Activated T-helper 1 cell treated with anti-CD3 and anti-CD28 coated beads, Interleukin-12 subunit alpha, Interleukin-12 subunit beta, Interleukin-2, Interleukin-4 antibody, amounts not matched to agents 30 ng/mL and 10 ng/mL and 1 ng/mL, durations not matched to agents 14 hours and 24 hours and 36 hours (primary cell): ENCODE measurements at regions not wholly inside any gene's neighbourhood (a gene's known extent, or its start where the extent isn't known, plus 50 kb on each side); places are given as distances from the start of the nearest gene placed in this dataset.

Source experiments
- DNase-seq: peaks from one replicate; pipeline ENCODE4 v3.0.0; 2021; ENCODE audit warnings: low spot score
- H3K27ac Mint-ChIP-seq: one replicate; pipeline ENCODE4 v1.8.0; 2021; ENCODE audit warnings: mild to moderate bottlenecking, mixed read lengths
- H3K27me3 Mint-ChIP-seq: one replicate; pipeline ENCODE4 v1.8.0; 2022; ENCODE audit warnings: mild to moderate bottlenecking, moderate library complexity, mixed read lengths; ENCODE audit not compliant: insufficient read depth
- H3K36me3 Mint-ChIP-seq: one replicate; pipeline ENCODE4 v1.8.0; 2021; ENCODE audit warnings: low read depth, mixed read lengths
- H3K4me1 Mint-ChIP-seq: one replicate; pipeline ENCODE4 v1.8.0; 2021; ENCODE audit warnings: low read depth, mixed read lengths
- H3K4me3 Mint-ChIP-seq: one replicate; pipeline ENCODE4 v1.8.0; 2021; ENCODE audit warnings: mild to moderate bottlenecking, moderate library complexity, mixed read lengths
- H3K9me3 Mint-ChIP-seq: one replicate; pipeline ENCODE4 v1.8.0; 2021; ENCODE audit warnings: mixed read lengths
- intact Hi-C: fragments of 100-400 bp; cut with micrococcal nuclease; formaldehyde crosslinking; loops from one replicate; pipeline ENCODE4 v1.15.1; 2024

DNA sequence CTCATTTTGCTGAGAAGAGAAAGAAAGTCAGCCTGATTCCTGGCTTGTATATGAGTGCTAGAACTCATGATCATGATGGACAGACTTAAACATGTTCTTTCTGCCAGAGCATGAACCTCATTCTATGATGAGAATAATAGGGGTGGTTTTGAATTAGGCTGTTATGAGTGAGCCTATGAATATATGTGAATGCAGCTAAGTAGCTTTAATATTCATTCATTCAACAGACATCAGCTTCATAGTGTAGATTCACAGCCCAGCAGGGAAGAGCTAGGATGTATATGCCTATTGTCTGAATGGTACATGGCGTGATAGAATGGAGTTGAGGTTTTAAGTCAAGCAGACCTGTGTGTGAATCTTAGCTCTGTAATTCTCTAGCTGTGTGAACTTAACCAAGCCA lies 573.2 kb downstream of the DHX35 start:
- no peaks in the 10 kb centered on the region for H3K36me3 Mint-ChIP-seq
- H3K27ac Mint-ChIP-seq, result no peak overlapping the region
- no peak for DNase-seq
- H3K27me3 Mint-ChIP-seq, result no peaks in the 10 kb centered on the region
- H3K4me1 Mint-ChIP-seq, result no peaks in the 10 kb centered on the region
- H3K4me3 Mint-ChIP-seq, result no peak overlapping the region
- intact Hi-C loops, result no loop called here
- peaks cover 3% of the 10 kb centered on the region for H3K9me3 Mint-ChIP-seq

- Mint-ChIP-seq H3K27me3 (no peaks in the 10 kb centered on the region), H3K27ac (no peak overlapping the region), H3K4me3 (no peak overlapping the region), H3K4me1 (no peaks in the 10 kb centered on the region), H3K36me3 (no peaks in the 10 kb centered on the region), H3K9me3 (no peaks in the 10 kb centered on the region)
- intact Hi-C loops, result no loop called here
- no peak for DNase-seq
These were observed 572.7 kb downstream of the DHX35 start for GRCh38 chr20:39534846-39535245.

GRCh38 chr20:39533858-39534257 lies 571.7 kb downstream of the DHX35 start:
- no peak for DNase-seq
- Mint-ChIP-seq H3K4me1 (no peaks in the 10 kb centered on the region), H3K4me3 (no peak overlapping the region), H3K27me3 (no peaks in the 10 kb centered on the region), H3K9me3 (no peaks in the 10 kb centered on the region), H3K36me3 (no peaks in the 10 kb centered on the region), H3K27ac (no peak overlapping the region)
- intact Hi-C loops, result no loop called here

GRCh38 chr20:39532205-39532604 lies 570.1 kb downstream of the DHX35 start:
- intact Hi-C loops, result no loop called here
- H3K27ac Mint-ChIP-seq, result no peak overlapping the region
- no peak for DNase-seq

GRCh38 chr20:39528436-39528835 lies 566.3 kb downstream of the DHX35 start:
- DNase-seq, result no peak
- no peaks in the 10 kb centered on the region for H3K9me3 Mint-ChIP-seq
- intact Hi-C loops, result no loop called here
- no peak overlapping the region for H3K4me3 Mint-ChIP-seq
- no peak overlapping the region for H3K27ac Mint-ChIP-seq
- H3K4me1 Mint-ChIP-seq, result no peaks in the 10 kb centered on the region
- H3K27me3 Mint-ChIP-seq, result no peaks in the 10 kb centered on the region
- H3K36me3 Mint-ChIP-seq, result no peaks in the 10 kb centered on the region

More at GRCh38 chr20:39532205-39532604, 570.1 kb downstream of the DHX35 start:
- no peaks in the 10 kb centered on the region for H3K9me3 Mint-ChIP-seq
- H3K27me3 Mint-ChIP-seq, result no peaks in the 10 kb centered on the region
- H3K4me3 Mint-ChIP-seq, result no peak overlapping the region
- no peaks in the 10 kb centered on the region for H3K4me1 Mint-ChIP-seq
- no peaks in the 10 kb centered on the region for H3K36me3 Mint-ChIP-seq

DNA sequence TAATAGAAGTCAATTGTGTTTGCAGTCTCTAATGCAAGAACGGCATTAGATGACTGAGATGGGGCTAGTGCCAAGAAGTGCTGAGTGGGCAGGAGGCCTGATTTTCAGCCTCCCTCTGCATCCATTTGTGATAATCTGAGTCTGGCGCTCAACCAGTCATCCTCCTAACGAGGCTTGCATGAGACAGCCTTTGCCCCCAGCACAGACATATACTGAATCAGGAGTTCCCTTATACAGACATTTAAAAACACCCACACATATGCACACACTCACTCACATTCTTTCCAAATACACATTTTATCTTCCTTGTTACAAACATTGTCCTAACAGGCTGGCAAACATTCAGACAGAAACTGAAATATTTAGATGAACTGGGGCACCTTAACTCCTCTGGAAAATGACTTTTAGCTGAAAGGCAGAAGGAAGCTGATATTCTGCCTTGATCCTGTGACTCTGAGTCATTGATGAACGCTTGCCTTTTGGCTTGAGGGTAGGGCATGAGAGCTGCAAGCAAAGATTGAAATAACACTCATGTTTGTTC lies 562.3 kb downstream of the DHX35 start:
- Mint-ChIP-seq H3K4me3 (no peak overlapping the region), H3K4me1 (no peaks in the 10 kb centered on the region), H3K9me3 (no peaks in the 10 kb centered on the region), H3K36me3 (no peaks in the 10 kb centered on the region), H3K27me3 (no peaks in the 10 kb centered on the region), H3K27ac (no peak overlapping the region)
- DNase-seq, result no peak
- intact Hi-C loops, result no loop called here

DNA sequence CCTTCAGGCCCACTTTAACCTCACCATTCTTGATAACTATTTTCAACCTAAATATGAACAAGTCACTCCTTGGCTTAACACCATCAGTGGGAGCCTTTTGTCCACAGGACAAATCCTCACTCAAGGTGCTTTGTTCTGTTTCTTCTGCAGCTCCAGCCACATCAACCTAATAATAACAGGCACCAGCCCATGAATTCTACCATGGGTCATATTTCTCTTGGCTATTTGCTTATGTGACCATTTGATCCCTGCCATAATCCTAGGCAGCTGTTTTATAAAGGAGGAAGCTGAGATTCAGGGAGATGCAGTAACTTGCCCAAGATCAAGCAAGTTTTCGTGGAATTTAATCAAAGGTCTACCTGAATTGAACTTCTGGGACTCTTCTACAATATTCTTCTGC lies 561.3 kb downstream of the DHX35 start:
- Mint-ChIP-seq H3K27ac (no peak overlapping the region), H3K9me3 (no peaks in the 10 kb centered on the region), H3K36me3 (no peaks in the 10 kb centered on the region), H3K4me3 (no peak overlapping the region), H3K4me1 (no peaks in the 10 kb centered on the region), H3K27me3 (no peaks in the 10 kb centered on the region)
- no peak for DNase-seq
- intact Hi-C loops, result no loop called here

DNA sequence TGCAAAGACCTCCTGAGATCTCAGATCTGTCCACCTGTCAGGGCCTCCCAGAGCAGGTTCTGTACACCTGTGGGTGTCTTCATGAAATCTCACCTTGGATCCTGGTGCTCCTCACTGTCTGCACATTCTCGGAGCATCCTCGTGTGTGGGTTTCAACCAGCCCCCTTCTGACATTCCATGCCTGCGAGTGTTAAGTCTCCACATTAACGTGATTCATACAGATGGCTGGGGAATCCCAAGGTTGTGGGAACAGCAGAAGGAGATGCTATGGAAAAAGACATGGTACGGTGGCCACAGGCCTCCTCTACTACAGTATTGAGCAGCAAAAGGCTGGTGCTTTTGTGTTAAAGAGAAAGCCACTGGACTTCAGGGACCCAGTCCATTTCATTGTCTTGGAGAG lies 556.5 kb downstream of the DHX35 start:
- no peak for DNase-seq
- Mint-ChIP-seq H3K4me3 (no peak overlapping the region), H3K27ac (no peak overlapping the region), H3K4me1 (no peaks in the 10 kb centered on the region), H3K27me3 (no peaks in the 10 kb centered on the region), H3K36me3 (no peaks in the 10 kb centered on the region), H3K9me3 (no peaks in the 10 kb centered on the region)
- intact Hi-C loops, result no loop called here

DNA sequence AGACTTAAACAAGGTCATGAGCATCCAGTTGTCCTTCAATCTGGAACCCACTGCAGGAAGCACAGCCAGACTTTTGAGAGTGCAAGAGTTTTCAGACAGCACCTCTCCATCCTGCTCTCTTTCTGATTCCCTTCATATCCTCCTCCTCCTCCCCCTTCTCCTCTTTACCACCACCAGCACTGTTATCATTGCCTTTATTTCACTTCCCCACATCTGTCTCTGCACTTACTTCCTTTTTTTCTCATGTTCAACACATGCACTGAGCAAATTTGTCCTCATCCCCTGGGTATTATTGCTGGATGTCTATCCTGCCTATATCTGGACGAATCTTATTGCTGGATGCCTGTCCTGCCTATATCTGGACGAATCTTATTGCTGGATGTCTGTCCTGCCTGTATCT lies 554.8 kb downstream of the DHX35 start:
- no peaks in the 10 kb centered on the region for H3K36me3 Mint-ChIP-seq
- no peaks in the 10 kb centered on the region for H3K9me3 Mint-ChIP-seq
- no peak overlapping the region for H3K4me3 Mint-ChIP-seq
- intact Hi-C loops, result no loop called here
- no peak overlapping the region for H3K27ac Mint-ChIP-seq
- DNase-seq, result no peak
- no peaks in the 10 kb centered on the region for H3K4me1 Mint-ChIP-seq
- no peaks in the 10 kb centered on the region for H3K27me3 Mint-ChIP-seq

- no peaks in the 10 kb centered on the region for H3K27me3 Mint-ChIP-seq
- H3K27ac Mint-ChIP-seq, result no peak overlapping the region
- intact Hi-C loops, result no loop called here
- H3K36me3 Mint-ChIP-seq, result no peaks in the 10 kb centered on the region
- H3K4me1 Mint-ChIP-seq, result no peaks in the 10 kb centered on the region
- H3K4me3 Mint-ChIP-seq, result no peak overlapping the region
- no peak for DNase-seq
- no peaks in the 10 kb centered on the region for H3K9me3 Mint-ChIP-seq
These were observed 542.6 kb downstream of the DHX35 start for GRCh38 chr20:39504710-39505094.

- Mint-ChIP-seq H3K4me3 (no peak overlapping the region), H3K36me3 (no peaks in the 10 kb centered on the region)
These were observed 542.0 kb downstream of the DHX35 start for GRCh38 chr20:39503902-39504709.

GRCh38 chr20:39492223-39492797 lies 530.2 kb downstream of the DHX35 start:
- no peaks in the 10 kb centered on the region for H3K4me1 Mint-ChIP-seq
- no peaks in the 10 kb centered on the region for H3K9me3 Mint-ChIP-seq
- H3K27ac Mint-ChIP-seq, result no peak overlapping the region
- H3K27me3 Mint-ChIP-seq, result no peaks in the 10 kb centered on the region
- intact Hi-C loops, result no loop called here
- no peak for DNase-seq
- H3K36me3 Mint-ChIP-seq, result no peaks in the 10 kb centered on the region
- H3K4me3 Mint-ChIP-seq, result no peak overlapping the region

More at GRCh38 chr20:39503902-39504709, 542.0 kb downstream of the DHX35 start:
- no peaks in the 10 kb centered on the region for H3K9me3 Mint-ChIP-seq
- no peak overlapping the region for H3K27ac Mint-ChIP-seq
- intact Hi-C loops, result no loop called here
- DNase-seq, result no peak
- H3K27me3 Mint-ChIP-seq, result no peaks in the 10 kb centered on the region
- no peaks in the 10 kb centered on the region for H3K4me1 Mint-ChIP-seq

DNA sequence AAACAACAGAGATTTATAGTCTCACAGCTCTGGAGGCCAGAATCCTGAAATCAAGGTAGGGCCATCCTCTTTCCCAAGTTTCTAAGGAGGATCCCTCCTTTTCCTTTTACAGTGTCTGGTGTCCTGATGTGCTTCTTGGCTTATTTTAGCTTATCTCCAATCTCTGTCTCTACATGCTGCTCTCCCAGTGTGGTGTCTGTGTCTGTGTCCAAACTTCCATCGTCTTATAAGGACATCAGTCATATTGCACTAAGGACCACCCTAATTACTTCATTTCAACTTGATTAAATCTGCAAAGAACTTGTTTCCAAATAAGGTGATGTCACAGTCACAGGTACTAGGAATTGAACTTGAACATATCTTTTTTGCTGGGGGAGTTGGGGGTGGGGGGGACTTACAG lies 529.6 kb downstream of the DHX35 start:
- Mint-ChIP-seq H3K27me3 (no peaks in the 10 kb centered on the region), H3K9me3 (no peaks in the 10 kb centered on the region), H3K4me1 (no peaks in the 10 kb centered on the region), H3K27ac (no peak overlapping the region), H3K36me3 (no peaks in the 10 kb centered on the region), H3K4me3 (no peak overlapping the region)
- no peak for DNase-seq
- intact Hi-C loops, result no loop called here
